ENCODE measurements at regions not wholly inside any gene's neighbourhood (a gene's known extent, or its start where the extent isn't known, plus 50 kb on each side); places are given as distances from the start of the nearest gene placed in this dataset.

GRCh38 chr10:83880252-83880791 is 259.0 kb upstream of the GHITM start:
- TF ChIP-seq POLR2A (IDR thresholded peaks at IDR 0.05): no peak
- no peak for TF ChIP-seq CTCF (IDR thresholded peaks at IDR 0.05)
- no peak for TF ChIP-seq EP300 (IDR thresholded peaks at IDR 0.05)
- TF ChIP-seq POLR2AphosphoS5 (IDR thresholded peaks at IDR 0.05): no peak
